NCI-H1092 treated with DMSO at 0.1 percent for 48 hours (cell line): ENCODE measurements at regions not wholly inside any gene's neighbourhood (a gene's known extent, or its start where the extent isn't known, plus 50 kb on each side); places are given as distances from the start of the nearest gene placed in this dataset.

Experiments
- DNase-seq: peaks from one replicate; lab custom pipeline; 2025; lab: John Stamatoyannopoulos, UW

DNA sequence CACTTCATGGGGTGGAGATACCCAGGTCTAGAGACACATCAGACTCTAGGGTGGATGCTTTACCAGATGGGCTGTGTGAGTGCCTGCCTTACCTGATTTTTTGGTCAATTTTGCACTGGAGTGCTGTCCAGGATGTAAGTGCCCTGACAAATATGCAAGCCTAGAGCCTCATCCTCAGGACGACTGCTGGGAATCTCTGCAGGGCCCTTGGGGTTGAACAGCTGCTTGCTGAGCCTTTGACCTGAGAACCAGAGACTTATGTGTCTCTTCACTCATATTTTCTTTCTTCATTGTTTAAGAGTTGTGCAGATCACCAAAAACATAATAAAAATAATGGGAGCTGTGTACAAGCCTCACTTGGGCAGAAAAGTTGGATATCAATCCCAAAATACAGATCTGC lies 551.5 kb upstream of the ATP2B1 start:
- no peak for DNase-seq

DNA sequence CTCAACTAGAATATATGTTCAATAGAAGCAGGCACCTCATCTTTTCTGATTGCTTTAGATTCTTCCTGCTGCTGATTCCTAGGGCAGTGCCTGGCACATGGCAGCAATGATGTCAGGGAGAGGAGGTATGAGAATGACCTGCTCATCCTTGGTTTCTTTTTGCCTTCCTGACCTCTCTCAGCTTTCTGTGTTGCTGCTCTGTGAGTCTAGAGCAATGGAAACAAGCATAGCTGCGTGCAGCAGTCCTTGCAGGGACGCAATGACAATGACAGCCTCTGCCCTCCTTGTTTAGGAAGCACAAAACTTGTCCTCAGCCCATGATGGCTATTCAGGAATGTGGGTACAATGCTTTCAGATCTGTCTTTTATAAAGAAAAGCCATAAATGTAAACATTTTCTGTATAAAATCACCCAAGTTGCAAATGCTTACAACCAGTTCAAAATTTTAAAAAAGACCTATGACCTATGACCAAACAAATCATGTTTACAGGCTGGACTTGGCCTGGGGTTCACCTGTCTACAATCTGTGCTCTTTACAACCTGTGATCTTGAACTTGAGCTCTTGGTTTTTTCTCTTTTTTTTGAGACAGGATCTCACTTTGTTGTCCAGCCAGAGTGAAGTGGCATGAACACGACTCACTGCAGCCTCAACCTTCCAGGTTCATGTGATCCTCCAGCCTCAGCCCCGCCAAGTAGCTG lies 549.4 kb upstream of the ATP2B1 start:
- DNase-seq: no peak

DNA sequence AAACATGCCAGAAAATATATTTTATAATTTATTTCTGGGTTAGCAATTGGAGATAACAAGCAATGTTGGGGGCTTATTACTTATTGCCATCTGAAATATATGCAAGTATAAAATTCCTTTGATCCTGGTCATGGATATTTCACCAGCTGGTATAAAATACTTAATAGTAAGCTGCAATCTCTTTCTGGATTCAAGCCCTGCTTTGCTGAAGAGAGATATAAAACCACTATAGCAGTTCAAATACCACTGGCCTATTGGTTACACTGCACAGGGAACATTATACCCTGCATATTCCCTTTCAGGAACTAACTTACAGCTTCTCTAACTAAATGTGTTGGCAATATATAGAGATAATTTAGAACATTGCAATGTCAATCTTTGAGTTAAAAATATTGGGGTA lies 546.2 kb upstream of the ATP2B1 start:
- no peak for DNase-seq

DNA sequence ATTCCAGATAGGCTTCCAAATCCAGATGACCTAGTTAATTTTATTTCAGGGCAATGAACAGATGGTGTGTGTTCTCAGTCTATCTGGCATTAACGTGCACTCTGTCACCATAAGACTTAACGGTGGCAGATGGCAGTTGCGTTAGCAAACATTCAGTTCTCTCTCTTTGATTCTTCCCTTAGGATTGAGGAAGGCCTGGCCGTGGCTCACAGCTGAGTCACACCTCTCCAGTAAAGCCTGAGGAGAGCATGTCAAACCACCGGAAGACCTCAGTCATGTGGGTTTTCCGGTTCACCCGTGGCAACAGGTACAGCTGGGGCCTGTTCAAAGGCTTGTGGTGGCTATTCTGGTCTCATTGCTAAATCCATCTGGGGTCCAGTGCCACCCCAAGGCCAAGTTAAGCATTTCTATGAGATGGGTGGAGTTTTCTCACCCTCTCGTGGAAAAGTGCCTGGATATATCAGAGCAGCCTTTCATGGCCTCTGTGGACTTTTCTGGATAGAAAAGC lies 545.1 kb upstream of the ATP2B1 start:
- DNase-seq: peak; percentile 30

DNA sequence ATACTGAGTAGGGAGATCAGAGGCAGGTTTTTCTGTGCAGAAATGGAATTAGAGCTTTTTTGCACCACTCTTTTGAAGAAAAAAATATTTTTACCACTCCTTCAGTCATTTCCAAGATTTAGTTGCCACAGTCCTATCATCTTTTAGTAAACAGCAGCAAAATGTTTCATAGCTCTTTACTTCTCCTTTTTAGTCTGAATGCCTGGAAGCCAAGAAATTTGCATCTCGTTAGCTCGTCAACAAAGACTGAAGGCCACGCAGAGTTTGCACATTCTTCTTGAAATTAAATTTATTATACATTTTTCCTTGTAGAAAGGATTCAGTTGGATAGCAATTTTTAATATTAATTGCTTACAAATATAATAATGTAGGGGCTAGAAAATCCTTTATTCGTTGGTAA lies 544.5 kb upstream of the ATP2B1 start:
- no peak for DNase-seq

DNA sequence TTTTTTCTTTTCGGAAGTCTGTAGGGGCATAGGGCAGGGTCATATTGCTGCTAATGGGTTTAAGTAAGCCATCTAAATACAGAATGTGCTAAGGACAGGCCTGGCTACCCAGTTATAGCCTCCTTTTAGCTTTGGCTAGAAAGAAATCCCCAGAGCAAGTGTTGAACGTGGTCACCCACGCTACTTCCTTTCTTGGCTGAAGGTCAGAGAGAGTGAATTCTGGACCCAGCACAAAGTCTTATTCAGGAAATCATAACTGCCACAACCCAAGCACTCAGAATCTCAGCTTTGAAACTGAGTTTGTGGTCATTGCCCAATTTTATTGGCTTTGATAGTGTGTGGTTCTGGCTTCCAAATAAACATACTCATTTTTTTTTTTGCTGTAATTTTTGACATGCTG lies 542.1 kb upstream of the ATP2B1 start:
- no peak for DNase-seq

DNA sequence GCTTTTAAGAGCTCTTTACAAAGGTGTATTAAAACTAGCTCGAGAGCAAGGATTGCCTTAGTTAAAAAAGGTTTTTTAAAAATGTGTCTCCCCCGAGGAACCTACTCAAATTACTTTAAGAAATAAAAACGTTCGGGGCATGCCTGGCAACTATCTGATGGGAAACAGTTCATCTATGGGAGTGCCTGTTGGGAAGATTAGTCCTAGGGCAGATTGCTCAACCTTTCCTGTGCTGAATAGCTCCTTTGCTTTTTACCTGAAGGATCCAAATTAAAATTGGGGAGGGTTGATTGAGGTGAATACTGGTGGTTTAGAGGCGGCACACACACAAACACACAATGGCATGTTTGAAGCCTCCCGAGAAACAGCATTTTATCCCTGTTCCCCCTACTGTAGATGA lies 541.4 kb upstream of the ATP2B1 start:
- no peak for DNase-seq

DNA sequence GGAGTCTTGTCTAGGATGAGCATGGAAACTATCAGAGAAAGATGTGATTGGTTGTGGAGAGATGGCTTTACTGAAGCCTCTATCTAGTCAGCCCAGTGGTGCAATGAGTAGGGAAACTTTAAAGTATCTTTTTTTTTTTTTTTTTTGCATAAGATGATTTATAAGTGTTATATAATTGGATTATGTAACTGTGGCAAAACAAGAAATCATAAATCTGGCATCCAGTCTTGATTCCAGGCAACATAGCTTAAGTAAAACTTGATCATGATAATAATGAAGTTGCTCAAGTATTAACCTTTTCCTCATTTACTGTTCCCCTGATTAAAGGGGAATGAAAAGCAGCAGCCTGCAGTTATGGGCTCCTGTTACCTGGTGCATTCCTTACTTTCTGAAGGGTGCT lies 538.0 kb upstream of the ATP2B1 start:
- DNase-seq: no peak

DNA sequence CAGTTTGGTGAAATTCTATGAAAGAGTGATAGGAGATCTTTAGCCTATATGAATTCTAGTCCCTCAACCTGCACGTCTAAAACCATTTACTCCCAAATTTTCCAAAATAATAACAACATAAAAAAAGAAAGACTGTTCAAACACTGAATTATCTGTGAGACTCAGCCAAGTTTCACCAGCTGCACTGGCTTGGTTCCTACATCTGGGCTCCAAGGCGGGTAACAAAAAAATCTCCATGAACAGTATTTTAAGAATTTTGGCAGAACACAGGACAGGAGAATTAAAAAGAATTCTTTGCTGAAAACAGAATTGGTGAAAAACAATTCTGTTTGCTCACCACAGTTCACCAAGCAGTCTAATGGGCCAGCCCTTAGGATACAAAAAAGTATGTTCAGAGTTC lies 536.8 kb upstream of the ATP2B1 start:
- DNase-seq: peak; percentile 0

DNA sequence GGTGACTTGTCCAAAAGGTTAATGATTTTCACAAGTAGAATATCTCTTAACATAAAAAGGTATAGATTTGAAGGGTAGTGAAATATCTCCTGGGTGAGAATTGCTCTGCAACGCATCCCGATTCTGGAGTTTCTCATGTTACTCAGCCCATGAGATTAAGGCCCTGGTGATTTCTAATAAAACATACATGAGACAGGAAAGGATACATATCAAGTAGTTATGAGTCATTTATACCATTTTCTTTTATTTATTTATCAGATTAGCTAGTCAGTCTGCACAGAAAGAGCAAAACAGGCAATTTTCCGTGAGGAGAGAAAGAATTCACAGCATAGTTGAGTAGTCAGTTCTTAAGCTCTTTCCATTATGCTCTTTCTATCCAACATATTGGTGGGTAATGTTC lies 535.6 kb upstream of the ATP2B1 start:
- DNase-seq: no peak

DNA sequence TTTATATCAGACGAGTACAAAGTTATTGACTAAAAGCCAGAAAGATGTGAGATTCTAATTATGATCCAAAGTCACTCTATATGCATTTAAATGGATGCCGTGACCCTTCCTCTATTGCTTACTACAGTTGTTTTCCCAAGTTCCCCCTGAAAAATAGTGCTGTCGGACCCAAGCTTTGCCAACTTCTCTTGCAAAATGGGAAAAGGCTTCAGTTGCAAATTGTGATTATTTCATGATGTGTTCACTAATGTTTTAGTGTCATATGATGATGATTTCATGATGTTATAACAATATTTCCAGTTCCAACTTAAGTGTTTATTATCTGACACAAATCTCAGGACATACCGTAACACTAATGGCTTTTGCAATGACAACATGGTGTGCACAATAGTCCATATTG lies 534.6 kb upstream of the ATP2B1 start:
- DNase-seq: no peak

DNA sequence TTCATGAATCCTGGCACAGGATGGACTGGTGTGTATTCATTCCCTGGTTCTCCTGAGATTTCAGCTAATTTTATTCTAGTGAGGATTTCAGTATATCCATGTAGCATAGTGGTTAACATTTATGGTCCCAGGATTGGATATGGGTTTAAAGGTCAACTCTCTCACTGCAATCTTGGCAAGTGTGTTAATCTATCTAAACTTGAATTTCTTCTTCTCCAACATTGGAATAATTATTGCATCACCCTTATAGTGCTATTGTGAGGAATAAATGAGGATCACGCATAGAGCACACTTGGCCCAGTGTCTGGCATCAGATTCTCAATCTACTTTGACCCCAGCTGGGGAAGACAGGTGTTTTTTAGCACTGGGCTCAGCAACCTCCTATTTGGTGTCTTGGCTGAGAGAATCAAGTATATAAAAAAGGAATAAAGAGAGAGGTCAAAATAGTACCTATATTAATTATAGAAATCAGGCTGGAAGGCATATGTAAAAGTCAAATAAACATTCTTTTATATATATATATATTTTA lies 531.2 kb upstream of the ATP2B1 start:
- DNase-seq: no peak

DNA sequence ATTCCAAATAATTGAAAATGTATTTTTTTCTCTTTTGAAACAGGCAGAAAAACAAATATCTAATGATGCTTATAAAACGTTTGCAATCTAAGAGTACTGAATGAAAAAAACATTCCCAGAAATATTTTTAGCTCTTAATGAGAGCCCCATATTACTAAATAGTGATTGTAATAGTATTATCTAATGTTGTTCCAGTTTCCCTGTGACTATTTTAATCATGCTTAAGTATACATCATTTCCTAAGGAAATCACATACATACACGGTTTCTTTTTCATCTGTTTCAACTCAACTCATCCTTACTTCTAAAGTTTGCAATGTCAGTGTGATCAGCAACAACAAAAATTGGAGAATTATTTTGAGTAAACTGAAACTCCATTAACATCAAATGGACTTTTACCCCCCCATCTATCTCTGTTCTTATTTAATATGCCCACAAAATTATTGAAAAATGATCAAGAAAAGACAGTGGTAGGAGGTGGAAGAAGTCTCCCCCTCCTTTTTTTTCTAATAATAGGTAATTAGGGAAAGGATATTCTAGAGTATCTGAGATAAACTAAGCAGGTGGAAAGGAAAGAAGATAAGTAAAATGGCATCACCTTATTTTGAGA lies 530.1 kb upstream of the ATP2B1 start:
- no peak for DNase-seq

DNA sequence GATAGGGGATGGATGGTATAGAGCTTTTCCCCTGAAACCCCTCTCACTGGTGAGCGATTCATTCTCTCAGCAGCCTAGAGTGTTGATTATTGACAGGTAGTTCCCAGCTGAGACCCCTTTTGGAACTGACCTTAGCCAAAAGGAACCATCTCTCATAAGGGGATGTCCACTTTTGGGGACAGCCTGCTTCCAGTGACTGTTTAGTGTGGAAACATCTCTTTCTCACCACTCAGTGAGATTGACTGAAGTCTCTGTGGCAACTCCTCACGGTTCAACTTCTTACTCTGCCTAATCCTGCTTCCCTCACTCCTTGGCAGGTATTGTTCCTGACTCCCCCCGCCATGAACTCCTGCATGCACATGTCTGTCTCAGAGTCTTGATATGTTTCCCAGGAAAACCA lies 529.2 kb upstream of the ATP2B1 start:
- DNase-seq: no peak

DNA sequence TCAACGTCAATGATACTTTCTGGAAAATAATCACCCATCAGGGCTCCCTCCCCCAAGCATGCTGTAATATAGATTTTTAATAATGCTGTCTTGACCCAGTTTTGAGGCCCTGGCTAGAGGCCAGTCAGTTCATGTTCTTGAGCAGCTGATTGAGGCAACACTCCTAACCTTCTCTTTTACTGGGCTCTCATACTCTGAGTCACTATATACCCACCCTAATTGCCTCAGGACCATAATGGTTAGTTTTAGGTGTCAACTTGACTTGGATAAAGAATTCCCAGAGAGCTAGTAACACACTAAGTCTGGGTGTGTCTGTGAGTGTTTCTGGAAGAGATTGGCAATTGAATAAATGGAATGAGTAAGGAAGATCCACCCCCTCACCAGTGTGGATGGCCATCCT lies 527.0 kb upstream of the ATP2B1 start:
- DNase-seq: no peak

DNA sequence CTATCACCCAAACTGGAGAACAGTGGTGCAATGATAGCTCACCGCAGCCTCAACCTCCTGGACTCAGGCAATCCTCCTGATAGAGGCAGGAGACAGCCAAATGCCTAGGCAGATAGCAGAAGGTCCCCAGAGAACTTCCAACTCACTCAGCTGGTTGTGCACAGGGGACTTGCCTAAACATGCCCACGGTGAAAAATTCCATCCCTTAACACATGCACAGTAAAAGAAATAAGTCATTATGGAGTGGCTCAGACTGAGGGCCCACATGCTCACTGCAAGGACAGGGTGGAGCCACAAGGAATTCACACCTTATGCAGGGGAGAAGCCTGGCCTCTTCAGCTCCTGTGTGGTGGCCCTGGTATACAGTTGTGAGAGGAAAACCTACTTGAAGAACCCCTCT lies 525.8 kb upstream of the ATP2B1 start:
- DNase-seq: no peak

DNA sequence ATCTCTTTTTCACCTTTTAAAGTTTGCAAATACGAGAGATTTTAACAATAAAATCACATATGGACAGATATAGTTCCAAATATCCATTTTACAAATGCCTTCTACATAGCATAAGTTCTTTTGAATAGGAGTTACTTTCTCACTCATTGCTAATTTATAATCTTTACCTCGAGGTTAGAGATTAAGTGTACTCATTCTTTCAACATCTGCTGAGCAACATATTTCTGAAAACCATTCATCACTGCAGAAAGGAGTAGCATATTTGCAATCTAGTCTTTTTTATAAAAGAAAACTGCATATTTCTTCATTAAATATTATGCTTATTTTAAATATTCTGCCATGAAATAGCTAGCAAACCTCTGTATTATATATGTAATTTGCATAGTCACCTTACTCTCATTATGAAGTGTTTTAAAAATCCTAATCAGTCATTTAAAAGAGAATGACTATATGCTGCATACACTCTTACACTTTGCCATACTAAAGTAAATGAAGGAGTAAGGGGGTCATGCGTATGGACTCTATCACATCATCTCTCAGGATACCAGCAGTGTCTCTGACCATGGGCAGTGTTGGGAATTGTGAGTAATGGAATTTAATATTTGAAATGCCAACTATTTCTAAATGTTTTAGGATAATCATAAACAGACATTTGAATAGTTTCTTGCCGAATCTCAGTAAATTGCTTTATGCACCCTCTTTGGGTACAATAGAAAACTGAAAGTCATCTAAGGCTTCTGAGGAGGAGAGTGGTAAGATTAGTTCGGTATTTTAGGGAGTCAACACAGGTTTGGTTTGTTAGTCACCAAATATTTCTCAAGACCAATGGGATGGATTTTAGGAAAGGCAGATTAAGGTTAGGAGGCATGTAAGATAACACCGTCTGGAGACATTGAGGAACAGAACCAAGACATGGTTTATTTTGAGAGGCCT lies 524.8 kb upstream of the ATP2B1 start:
- DNase-seq: no peak

DNA sequence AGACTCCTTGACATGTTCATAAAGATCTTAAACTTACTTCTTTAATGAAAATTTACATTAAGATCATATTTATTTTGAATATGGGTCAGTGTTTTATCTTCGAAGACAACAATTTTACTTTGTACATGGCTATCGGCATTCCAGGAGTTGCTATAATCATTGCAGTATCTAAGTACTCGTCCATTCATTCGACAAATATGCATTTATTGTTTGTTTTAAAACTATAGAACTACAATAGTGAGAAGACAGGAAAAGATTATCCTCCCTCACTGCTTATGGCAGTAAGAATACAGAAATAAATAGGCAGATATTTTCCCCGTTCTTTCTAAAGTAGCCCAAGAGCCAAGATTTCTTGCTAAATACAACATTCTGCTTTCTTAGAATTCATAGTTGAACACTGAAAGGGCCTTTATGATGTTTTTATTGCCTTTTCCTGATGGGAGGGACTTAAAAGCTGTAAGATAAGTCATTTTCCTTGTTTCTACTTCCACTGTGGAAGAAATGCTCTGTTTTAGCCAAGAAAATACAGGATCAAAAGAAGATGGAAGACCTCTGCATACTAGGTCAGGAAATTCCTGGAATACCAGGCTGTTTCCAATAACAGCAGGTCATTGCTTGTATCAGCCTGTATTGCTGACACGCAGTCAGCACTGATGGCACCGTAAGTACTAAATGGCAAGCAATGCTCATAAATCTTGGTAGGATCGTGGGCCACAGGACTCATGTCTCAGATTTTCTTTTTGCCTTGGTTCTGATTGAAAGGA lies 521.0 kb upstream of the ATP2B1 start:
- DNase-seq: no peak

DNA sequence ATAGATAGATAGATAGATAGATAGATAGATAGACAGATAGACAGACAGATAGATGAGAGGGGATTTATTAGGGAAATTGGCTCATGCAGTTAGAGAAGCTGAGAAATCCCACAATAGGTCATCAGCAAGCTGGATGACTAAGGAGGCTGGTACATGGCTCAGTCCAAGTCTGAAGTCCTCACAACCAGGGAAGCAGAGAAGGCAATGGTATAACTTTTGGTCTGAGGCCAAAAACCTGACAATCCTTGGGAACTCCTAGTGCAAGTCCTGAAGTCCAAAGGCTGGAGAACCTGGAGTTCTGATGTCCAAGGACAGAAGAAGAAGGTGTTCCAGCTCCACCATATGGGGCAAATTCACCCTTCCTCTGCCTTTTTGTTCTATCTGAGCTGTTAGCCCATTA lies 517.6 kb upstream of the ATP2B1 start:
- DNase-seq: no peak

DNA sequence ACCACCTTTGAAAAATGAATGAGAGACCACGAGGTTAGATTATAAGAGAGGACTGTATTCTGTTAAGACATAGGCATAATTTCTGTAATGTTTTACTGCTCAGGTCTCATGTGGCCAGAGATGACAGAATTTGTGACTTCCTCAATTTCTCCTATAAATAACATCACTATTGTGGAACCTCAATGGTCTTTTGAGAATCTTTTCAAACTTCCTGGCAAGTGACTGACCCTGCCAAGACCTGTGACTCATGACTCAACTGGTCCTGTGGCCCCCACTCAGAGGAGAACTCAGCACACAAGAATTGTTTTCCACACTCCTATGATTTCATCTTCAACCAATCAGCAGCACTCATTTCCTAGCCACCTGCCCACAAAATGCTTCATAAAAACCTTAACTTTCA lies 508.2 kb upstream of the ATP2B1 start:
- DNase-seq: no peak

DNA sequence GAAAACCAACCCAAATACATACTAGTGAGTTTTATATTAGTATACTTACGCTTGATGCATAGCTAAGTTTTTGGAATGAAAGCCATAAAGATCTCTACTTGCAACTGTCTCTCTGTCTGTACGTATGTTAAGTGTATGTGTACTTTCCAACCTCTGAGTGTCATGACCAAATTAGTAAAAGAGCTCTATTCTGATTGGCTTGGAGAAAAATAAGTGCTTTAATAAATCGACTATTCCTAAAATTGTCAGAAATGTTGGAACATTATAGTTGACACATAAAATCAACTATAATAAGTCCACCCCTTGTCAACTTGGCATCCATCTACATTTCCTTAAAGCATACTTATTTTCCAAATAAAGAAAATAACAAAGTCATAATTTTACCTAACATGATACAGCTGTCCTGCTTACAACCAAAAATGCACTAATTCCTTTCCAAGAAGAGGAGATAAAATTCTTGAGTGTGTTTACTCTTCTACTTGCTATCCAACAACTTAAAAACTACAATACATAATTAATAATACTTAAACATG lies 507.4 kb upstream of the ATP2B1 start:
- no peak for DNase-seq

DNA sequence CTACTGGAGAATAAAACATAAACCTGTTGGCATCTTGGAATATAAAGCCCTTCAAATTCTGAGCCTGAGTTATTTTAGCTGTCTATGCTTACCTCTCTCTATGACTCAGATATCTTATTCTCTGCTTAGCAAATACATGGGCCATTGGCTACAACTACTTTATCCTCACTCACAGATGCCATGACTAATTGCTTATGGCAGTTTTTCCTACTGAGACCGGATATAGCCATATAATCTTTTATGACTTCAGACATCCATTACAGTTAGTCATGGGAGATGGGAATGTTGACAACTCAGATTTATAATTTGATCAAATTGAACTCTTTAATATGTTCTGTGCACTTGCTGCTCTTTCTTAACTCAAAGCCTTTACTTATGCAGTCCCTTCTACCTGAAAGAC lies 502.4 kb upstream of the ATP2B1 start:
- DNase-seq: no peak
